Esophagus muscularis mucosa (tissue), 3 donors: ENCODE measurements at regions not wholly inside any gene's neighbourhood (a gene's known extent, or its start where the extent isn't known, plus 50 kb on each side); places are given as distances from the start of the nearest gene placed in this dataset.

Experiments
- CTCF ChIP-seq, 3 experiments: fragments of 200-600 bp in 2 of 3; fragments of 450-650 bp in 1 of 3; sonication (generic) in 2 of 3; IDR thresholded peaks; one replicate each; pipeline ENCODE4 v1.5.1; 2017 to 2019; ENCODE audit warnings: antibody characterized with exemption in 3 of 3, mild to moderate bottlenecking in 2 of 3, moderate library complexity in 1 of 3
- POLR2A ChIP-seq: fragments of 450-650 bp; IDR thresholded peaks from one replicate; pipeline ENCODE4 v1.6.1; 2017; ENCODE audit warnings: antibody characterized with exemption, moderate library complexity, mild to moderate bottlenecking, low read depth

GRCh38 chr12:107598906-107599305 is 86.7 kb upstream of the PWP1 start:
- TF ChIP-seq POLR2A, result no peak
- no peak for TF ChIP-seq CTCF (IDR thresholded peaks at IDR 0.05)
